Neutrophil (primary cell): ENCODE measurements at regions not wholly inside any gene's neighbourhood (a gene's known extent, or its start where the extent isn't known, plus 50 kb on each side); places are given as distances from the start of the nearest gene placed in this dataset.

Experiments used
- H3K27ac ChIP-seq: fragments of 200-600 bp; sonication (generic); 2 replicates; pipeline ENCODE4 v1.5.1; 2016; ENCODE audit warnings: mild to moderate bottlenecking, moderate library complexity
- H3K27me3 ChIP-seq: fragments of 200-600 bp; sonication (generic); 2 replicates; pipeline ENCODE4 v1.6.0; 2016; ENCODE audit warnings: mild to moderate bottlenecking
- H3K36me3 ChIP-seq: fragments of 200-600 bp; sonication (generic); 2 replicates; pipeline ENCODE4 v1.5.1; 2017
- H3K4me1 ChIP-seq, 2 experiments: fragments of 200-600 bp in 1 of 2; sonication (generic) in 1 of 2; 1 replicate in 1 of 2; 2 replicates in 1 of 2; pipeline versions ENCODE4 v1.5.1 to v1.6.1; 2013 to 2016; ENCODE audit warnings: low read depth in 1 of 2, low read length in 1 of 2, mild to moderate bottlenecking in 1 of 2, moderate library complexity in 1 of 2; ENCODE audit not compliant: control insufficient read depth in 1 of 2, insufficient read depth in 1 of 2
- H3K4me3 ChIP-seq, 2 experiments: fragments of 200-600 bp in 1 of 2; sonication (generic) in 1 of 2; 1 replicate in 1 of 2; 2 replicates in 1 of 2; pipeline ENCODE4 v1.5.1; 2013 to 2016; ENCODE audit warnings: low read depth in 1 of 2, low read length in 1 of 2, mild to moderate bottlenecking in 1 of 2, moderate library complexity in 1 of 2
- H3K9me3 ChIP-seq: fragments of 200-600 bp; sonication (generic); 2 replicates; pipeline ENCODE4 v1.5.1; 2016
- TF ChIP-seq, protein P1 (sequence below): fragments of 200-600 bp; sonication (generic); IDR thresholded peaks from 2 replicates; pipeline ENCODE4 v1.5.1; 2016; ENCODE audit warnings: antibody characterized with exemption

GRCh38 chr21:35199733-35200015, 150.6 kb upstream of the RUNX1 start:
- no peaks in the 10 kb centered on the region for H3K27me3 ChIP-seq
- TF ChIP-seq, protein P1, sequence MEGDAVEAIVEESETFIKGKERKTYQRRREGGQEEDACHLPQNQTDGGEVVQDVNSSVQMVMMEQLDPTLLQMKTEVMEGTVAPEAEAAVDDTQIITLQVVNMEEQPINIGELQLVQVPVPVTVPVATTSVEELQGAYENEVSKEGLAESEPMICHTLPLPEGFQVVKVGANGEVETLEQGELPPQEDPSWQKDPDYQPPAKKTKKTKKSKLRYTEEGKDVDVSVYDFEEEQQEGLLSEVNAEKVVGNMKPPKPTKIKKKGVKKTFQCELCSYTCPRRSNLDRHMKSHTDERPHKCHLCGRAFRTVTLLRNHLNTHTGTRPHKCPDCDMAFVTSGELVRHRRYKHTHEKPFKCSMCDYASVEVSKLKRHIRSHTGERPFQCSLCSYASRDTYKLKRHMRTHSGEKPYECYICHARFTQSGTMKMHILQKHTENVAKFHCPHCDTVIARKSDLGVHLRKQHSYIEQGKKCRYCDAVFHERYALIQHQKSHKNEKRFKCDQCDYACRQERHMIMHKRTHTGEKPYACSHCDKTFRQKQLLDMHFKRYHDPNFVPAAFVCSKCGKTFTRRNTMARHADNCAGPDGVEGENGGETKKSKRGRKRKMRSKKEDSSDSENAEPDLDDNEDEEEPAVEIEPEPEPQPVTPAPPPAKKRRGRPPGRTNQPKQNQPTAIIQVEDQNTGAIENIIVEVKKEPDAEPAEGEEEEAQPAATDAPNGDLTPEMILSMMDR: no peak
- H3K4me3 ChIP-seq: no peak overlapping the region
- no peak overlapping the region for H3K27ac ChIP-seq
- H3K4me1 ChIP-seq: peaks cover 6 to 18% of the 10 kb centered on the region in 2 experiments
- H3K9me3 ChIP-seq: no peaks in the 10 kb centered on the region
- no peaks in the 10 kb centered on the region for H3K36me3 ChIP-seq

DNA sequence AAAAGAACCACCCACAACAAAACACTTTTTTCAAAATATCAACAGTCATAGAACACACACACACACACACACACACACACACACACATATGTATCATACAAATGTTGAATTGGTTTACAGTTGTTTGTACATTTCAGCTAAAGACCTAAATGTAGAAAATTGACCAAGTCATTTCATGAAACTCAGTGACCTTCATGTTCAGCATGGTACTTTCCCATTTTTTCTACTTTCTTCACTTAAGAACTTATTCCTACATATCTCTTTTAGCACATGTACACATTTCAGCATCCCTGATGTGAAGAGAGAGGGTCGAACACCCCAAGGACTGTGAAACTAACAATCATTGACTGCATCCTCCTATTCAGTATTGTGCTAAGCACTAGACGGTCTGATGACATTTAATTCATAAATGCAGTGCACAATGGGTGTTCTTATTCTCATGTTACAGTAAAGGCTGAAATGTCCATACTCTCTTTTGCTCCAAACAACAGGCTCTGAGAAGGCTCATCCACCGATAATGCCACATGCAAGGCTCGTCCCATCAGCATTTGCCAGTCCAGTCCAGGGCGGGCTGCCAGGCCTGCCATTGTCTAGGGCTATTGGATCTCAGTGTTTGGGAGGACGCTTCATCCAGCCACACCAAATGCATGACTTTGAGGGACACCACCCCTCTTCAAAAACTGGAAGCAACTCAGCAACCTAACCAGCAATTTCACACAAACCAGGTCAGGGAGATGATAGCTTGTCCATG, 150.1 kb upstream of the RUNX1 start:
- H3K9me3 ChIP-seq: no peaks in the 10 kb centered on the region
- H3K4me1 ChIP-seq: peaks cover 4 to 18% of the 10 kb centered on the region in 2 experiments
- TF ChIP-seq, protein P1: no peak
- no peak overlapping the region for H3K27ac ChIP-seq
- H3K36me3 ChIP-seq: no peaks in the 10 kb centered on the region
- no peaks in the 10 kb centered on the region for H3K27me3 ChIP-seq
- H3K4me3 ChIP-seq: no peak overlapping the region

GRCh38 chr21:35198565-35198964, 149.5 kb upstream of the RUNX1 start:
- peaks cover 5% of the 10 kb centered on the region for H3K9me3 ChIP-seq
- peaks cover 4 to 18% of the 10 kb centered on the region in 2 experiments for H3K4me1 ChIP-seq
- H3K36me3 ChIP-seq: no peaks in the 10 kb centered on the region
- TF ChIP-seq, protein P1: no peak
- H3K27me3 ChIP-seq: no peaks in the 10 kb centered on the region
- H3K27ac ChIP-seq: no peak overlapping the region
- no peak overlapping the region for H3K4me3 ChIP-seq

DNA sequence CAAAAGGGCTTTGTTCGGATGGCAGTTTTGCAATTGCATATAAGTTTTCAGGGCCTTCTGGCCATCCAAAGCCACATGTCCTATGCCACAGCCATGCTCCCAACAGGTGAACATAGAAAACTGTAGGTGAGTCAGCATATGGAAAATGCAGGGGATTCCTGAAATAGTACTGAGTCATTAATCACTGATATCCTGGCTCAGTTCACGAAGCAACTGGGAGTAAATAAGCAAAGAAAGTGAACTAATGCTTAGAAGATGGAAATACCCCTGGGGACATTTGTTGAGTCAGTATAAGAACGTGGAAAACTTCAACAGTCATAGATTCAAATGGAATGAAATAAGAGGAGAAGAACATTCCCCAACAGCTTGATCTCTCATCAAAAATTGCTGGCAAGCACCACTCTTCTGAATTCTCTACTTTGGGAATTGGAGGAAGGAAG, 148.9 kb upstream of the RUNX1 start:
- no peak overlapping the region for H3K27ac ChIP-seq
- TF ChIP-seq, protein P1: no peak

GRCh38 chr21:35197191-35197590, 148.1 kb upstream of the RUNX1 start:
- TF ChIP-seq, protein P1: no peak
- Histone ChIP-seq H3K27me3 (no peaks in the 10 kb centered on the region), H3K4me3 (no peak overlapping the region), H3K4me1 (peaks cover under 1 to 9% of the 10 kb centered on the region in 2 experiments), H3K9me3 (peaks cover 5% of the 10 kb centered on the region), H3K27ac (no peak overlapping the region), H3K36me3 (no peaks in the 10 kb centered on the region)

More for the DNA sequence above, 148.9 kb upstream of the RUNX1 start:
- Histone ChIP-seq H3K9me3 (peaks cover 5% of the 10 kb centered on the region), H3K4me1 (peaks cover 4 to 17% of the 10 kb centered on the region in 2 experiments), H3K4me3 (no peak overlapping the region), H3K27me3 (no peaks in the 10 kb centered on the region), H3K36me3 (no peaks in the 10 kb centered on the region)
